ENCODE measurements at regions not wholly inside any gene's neighbourhood (a gene's known extent, or its start where the extent isn't known, plus 50 kb on each side); places are given as distances from the start of the nearest gene placed in this dataset.

DNA sequence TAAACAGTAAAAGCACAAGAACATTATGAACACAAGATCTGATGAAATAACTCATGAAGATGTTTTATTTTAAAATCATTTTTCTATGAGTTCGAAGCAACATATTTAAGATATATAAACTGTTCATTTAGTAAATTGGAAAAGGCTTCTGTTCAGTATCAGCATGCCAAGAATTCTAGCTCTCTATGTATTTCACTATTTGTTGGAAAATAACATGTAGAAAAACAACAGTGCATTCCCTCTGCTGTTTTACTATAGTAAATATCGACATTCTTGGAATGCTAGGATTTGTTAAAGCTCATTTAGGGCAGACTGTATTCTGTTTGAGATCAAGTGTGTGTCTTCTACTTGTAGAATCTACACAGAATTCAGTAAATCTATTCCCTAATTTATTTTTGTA, 750.2 kb downstream of the CCDC85A start:
- in situ Hi-C loops (cut with MboI; ENCODE audit: low sequenced_read_pairs, unreplicated experiment): no loop called here
- TF ChIP-seq CTCF (IDR thresholded peaks at IDR 0.05; ENCODE audit: borderline replicate concordance, control extremely low read depth, extremely low read depth, insufficient read depth, missing control alignments): no peak
- no peak for DNase-seq (ENCODE audit: low spot score)

- in situ Hi-C loops (cut with MboI; ENCODE audit: low sequenced_read_pairs, unreplicated experiment): no loop called here
- no peak for TF ChIP-seq CTCF (IDR thresholded peaks at IDR 0.05; ENCODE audit: borderline replicate concordance, control extremely low read depth, extremely low read depth, insufficient read depth, missing control alignments)
- no peak for DNase-seq (ENCODE audit: low spot score)
Observed at GRCh38 chr2:56934866-56935265, 751.1 kb downstream of the CCDC85A start.

DNA sequence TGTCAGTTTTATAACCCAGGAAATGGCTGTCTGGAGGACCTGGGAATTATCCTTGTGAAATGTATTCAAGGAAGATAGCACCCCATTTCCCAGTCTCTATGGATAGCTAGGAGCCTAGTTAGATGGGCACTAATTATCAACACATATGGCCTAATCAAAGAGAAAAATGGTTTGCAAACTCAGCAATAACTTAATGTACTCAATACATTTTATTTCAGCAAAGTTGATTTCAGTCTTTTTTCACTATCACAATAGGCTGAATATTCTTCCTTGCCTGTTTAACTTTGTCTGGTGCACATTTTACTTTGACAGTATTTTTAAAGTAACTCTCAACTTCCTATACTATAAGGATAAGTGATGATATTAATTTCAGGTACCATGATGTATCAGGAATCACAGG, 756.3 kb downstream of the CCDC85A start:
- in situ Hi-C loops (cut with MboI; ENCODE audit: low sequenced_read_pairs, unreplicated experiment): no loop called here
- DNase-seq (ENCODE audit: low spot score): no peak
- TF ChIP-seq CTCF (IDR thresholded peaks at IDR 0.05; ENCODE audit: borderline replicate concordance, control extremely low read depth, extremely low read depth, insufficient read depth, missing control alignments): no peak

GRCh38 chr2:56952871-56953270, 769.1 kb downstream of the CCDC85A start:
- in situ Hi-C loops (cut with MboI; ENCODE audit: low sequenced_read_pairs, unreplicated experiment): no loop called here
- no peak for TF ChIP-seq CTCF (IDR thresholded peaks at IDR 0.05; ENCODE audit: borderline replicate concordance, control extremely low read depth, extremely low read depth, insufficient read depth, missing control alignments)
- DNase-seq (ENCODE audit: low spot score): no peak

GRCh38 chr2:56960581-56960980, 776.8 kb downstream of the CCDC85A start:
- no peak for DNase-seq (ENCODE audit: low spot score)
- in situ Hi-C loops (cut with MboI; ENCODE audit: low sequenced_read_pairs, unreplicated experiment): no loop called here
- TF ChIP-seq CTCF (IDR thresholded peaks at IDR 0.05; ENCODE audit: borderline replicate concordance, control extremely low read depth, extremely low read depth, insufficient read depth, missing control alignments): no peak

DNA sequence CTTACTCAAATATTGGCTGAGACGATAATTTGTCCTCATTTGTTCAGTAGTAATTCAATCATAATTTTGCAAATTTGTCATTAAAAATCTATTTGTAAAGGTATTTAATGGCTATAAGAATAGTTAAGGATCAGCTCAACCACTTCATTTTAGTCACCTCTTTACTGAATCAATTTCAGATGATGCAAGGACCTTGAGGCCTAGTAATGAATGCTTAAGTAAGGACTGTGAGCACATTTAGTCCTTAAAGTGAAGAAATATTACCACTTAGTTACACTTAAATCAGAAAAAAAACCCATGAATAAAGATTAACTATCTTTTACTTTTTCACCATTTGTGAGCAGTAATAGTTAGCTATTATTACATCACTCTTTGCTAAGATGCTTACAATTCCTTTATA, 778.9 kb downstream of the CCDC85A start:
- TF ChIP-seq CTCF (IDR thresholded peaks at IDR 0.05; ENCODE audit: borderline replicate concordance, control extremely low read depth, extremely low read depth, insufficient read depth, missing control alignments): no peak
- DNase-seq (ENCODE audit: low spot score): no peak
- in situ Hi-C loops (cut with MboI; ENCODE audit: low sequenced_read_pairs, unreplicated experiment): no loop called here

- in situ Hi-C loops (cut with MboI; ENCODE audit: low sequenced_read_pairs, unreplicated experiment): no loop called here
- DNase-seq (ENCODE audit: low spot score): no peak
- no peak for TF ChIP-seq CTCF (IDR thresholded peaks at IDR 0.05; ENCODE audit: borderline replicate concordance, control extremely low read depth, extremely low read depth, insufficient read depth, missing control alignments)
Observed at GRCh38 chr2:56969513-56969912, 785.7 kb downstream of the CCDC85A start.

Measured in GM13976 (cell line).